ENCODE measurements at regions not wholly inside any gene's neighbourhood (a gene's known extent, or its start where the extent isn't known, plus 50 kb on each side); places are given as distances from the start of the nearest gene placed in this dataset.

GRCh38 chr5:96250782-96251181 lies 182.3 kb downstream of the PCSK1 start (continued):
- TF ChIP-seq E2F6 (IDR thresholded peaks at IDR 0.05) (no peak), JUND (IDR thresholded peaks at IDR 0.05; ENCODE audit: low read length) (no peak), BRCA1 (IDR thresholded peaks at IDR 0.05; ENCODE audit: low read depth, low read length) (no peak), USF2 (IDR thresholded peaks at IDR 0.05; ENCODE audit: low read length) (no peak), SP4 (IDR thresholded peaks at IDR 0.05; ENCODE audit: low read length) (no peak), SAP30 (IDR thresholded peaks at IDR 0.05; ENCODE audit: insufficient read depth, insufficient replicate concordance, low read length) (no peak)

Measured in H1 (cell line).